ENCODE measurements at regions not wholly inside any gene's neighbourhood (a gene's known extent, or its start where the extent isn't known, plus 50 kb on each side); places are given as distances from the start of the nearest gene placed in this dataset.

DNA sequence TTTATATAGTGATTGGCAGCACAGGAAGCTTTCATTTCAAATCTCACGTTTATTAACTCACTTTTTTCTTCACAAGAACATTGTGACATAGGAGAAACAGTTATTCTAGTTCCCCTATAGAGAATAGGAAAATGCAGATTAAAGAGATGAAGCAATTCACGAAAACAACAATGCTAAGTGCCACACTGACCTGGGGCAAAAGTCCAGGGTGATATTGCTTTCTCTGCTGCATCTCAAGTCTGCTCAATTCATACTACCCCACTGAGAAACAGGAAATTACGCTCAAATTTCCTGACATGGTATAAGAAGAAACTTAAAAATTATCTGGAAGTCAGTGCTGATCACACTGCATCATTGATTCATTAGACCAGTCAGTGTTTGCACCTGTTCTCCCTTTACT is 66.7 kb upstream of the SEMA6D start:
- no peaks in the 10 kb centered on the region for H3K4me1 ChIP-seq (ENCODE audit: control insufficient read depth in 1 of 2, insufficient read depth in 1 of 2, low read depth in 1 of 2, low read length in 1 of 2)

DNA sequence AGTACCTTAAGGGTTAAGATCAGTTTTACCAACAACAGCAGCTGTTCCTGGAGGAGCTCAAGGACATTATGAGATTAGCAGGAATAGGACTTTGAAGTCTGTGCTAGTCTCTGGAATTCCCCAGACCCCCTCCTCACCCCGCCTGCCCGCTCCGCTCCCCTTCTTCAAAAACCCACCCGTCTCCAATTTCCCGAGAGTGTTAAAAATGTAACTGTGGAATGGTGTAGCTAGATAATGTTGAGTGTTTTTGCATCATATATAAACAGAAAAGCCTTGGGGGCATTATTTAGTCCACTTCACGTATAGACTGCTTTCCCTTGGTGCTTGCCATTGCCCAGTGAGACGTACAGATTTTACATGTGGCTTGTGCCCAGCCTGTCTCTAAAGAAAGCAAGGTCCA is 65.0 kb upstream of the SEMA6D start:
- H3K4me1 ChIP-seq (ENCODE audit: control insufficient read depth in 1 of 2, insufficient read depth in 1 of 2, low read depth in 1 of 2, low read length in 1 of 2): no peaks in the 10 kb centered on the region
- peaks cover 10% of the 10 kb centered on the region for H3K27me3 ChIP-seq
- H3K36me3 ChIP-seq: no peaks in the 10 kb centered on the region
- H3K27ac ChIP-seq: no peak overlapping the region
- no peak overlapping the region for H3K4me3 ChIP-seq (ENCODE audit: low read depth in 1 of 2, low read length in 1 of 2)
- TF ChIP-seq, protein P1, sequence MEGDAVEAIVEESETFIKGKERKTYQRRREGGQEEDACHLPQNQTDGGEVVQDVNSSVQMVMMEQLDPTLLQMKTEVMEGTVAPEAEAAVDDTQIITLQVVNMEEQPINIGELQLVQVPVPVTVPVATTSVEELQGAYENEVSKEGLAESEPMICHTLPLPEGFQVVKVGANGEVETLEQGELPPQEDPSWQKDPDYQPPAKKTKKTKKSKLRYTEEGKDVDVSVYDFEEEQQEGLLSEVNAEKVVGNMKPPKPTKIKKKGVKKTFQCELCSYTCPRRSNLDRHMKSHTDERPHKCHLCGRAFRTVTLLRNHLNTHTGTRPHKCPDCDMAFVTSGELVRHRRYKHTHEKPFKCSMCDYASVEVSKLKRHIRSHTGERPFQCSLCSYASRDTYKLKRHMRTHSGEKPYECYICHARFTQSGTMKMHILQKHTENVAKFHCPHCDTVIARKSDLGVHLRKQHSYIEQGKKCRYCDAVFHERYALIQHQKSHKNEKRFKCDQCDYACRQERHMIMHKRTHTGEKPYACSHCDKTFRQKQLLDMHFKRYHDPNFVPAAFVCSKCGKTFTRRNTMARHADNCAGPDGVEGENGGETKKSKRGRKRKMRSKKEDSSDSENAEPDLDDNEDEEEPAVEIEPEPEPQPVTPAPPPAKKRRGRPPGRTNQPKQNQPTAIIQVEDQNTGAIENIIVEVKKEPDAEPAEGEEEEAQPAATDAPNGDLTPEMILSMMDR (IDR thresholded peaks at IDR 0.05): no peak
- H3K9me3 ChIP-seq: no peaks in the 10 kb centered on the region

More for the DNA sequence above, 66.7 kb upstream of the SEMA6D start:
- no peak overlapping the region for H3K4me3 ChIP-seq (ENCODE audit: low read depth in 1 of 2, low read length in 1 of 2)
- TF ChIP-seq, protein P1 (IDR thresholded peaks at IDR 0.05): no peak
- no peaks in the 10 kb centered on the region for H3K9me3 ChIP-seq
- peaks cover 2% of the 10 kb centered on the region for H3K27me3 ChIP-seq
- no peaks in the 10 kb centered on the region for H3K36me3 ChIP-seq
- H3K27ac ChIP-seq: no peak overlapping the region

DNA sequence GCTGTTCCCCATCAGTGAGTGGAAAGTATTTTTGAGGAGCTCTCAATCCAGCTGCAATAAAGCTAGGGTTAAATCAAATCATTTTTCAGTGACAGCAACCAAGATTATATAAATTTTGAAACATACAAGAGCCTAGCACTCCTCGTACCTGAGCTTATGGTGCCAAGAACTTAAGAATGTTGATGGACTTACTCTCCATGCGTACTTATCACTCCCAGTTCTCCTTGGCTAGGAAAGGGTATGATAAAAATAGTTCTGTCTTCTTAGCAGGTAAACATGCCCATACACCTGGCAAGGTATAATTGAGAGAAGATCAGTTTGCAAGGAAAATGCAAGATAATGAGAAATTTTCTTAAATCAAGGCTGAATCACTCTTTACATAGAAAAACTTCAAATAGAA is 64.5 kb upstream of the SEMA6D start:
- H3K27me3 ChIP-seq: peaks cover 10% of the 10 kb centered on the region
- no peaks in the 10 kb centered on the region for H3K9me3 ChIP-seq
- H3K36me3 ChIP-seq: no peaks in the 10 kb centered on the region
- H3K27ac ChIP-seq: no peak overlapping the region
- H3K4me1 ChIP-seq (ENCODE audit: control insufficient read depth in 1 of 2, insufficient read depth in 1 of 2, low read depth in 1 of 2, low read length in 1 of 2): no peaks in the 10 kb centered on the region
- no peak overlapping the region for H3K4me3 ChIP-seq (ENCODE audit: low read depth in 1 of 2, low read length in 1 of 2)
- TF ChIP-seq, protein P1 (IDR thresholded peaks at IDR 0.05): no peak

DNA sequence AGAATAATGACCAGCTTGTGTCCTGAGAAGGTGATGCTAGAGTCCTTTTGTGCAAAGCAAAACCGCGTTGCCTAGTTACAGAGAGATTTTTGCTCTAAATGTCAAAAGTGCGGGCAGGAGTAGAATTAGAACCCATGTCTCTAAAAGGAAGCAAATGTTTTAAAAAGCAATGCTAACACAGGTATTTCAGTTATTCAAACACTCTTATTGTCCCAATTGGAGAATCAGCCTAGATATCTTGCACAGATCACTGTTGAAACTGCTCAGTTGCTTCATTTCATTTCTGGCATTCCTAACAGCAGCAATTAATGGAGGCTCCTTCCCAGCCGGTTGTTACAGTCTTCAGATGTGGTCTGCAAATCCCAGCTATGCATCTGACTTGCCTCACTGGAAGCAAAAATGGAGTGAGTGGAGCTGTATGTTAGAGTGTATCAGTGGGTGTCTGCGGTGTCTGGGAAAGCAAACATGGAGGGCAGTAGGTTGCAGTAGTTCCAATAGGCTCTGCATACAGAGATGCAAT is 55.6 kb upstream of the SEMA6D start:
- Histone ChIP-seq H3K9me3 (no peaks in the 10 kb centered on the region), H3K4me3 (ENCODE audit: low read depth in 1 of 2, low read length in 1 of 2) (no peak overlapping the region), H3K36me3 (no peaks in the 10 kb centered on the region), H3K4me1 (ENCODE audit: control insufficient read depth in 1 of 2, insufficient read depth in 1 of 2, low read depth in 1 of 2, low read length in 1 of 2) (no peaks in the 10 kb centered on the region), H3K27ac (no peak overlapping the region), H3K27me3 (no peaks in the 10 kb centered on the region)
- TF ChIP-seq, protein P1 (IDR thresholded peaks at IDR 0.05): no peak

DNA sequence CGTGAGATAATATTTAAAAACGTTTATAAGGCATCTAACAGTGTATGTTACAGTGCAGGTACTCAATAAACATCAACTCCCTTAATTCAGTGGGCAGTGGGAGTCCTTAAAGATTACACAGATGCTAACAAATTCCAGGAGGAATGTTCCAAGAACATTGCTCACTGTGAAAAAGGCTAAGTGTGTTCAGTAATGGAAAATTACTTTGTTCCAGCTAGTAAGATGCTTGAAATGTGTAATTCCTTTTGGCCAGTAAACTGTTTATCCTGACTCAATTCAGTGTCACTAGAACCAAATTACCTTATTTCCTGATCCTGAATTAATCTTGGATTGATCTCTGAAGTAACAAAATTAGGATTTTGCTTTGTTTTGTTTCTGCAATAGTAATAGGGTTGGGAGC is 54.2 kb upstream of the SEMA6D start:
- Histone ChIP-seq H3K27me3 (no peaks in the 10 kb centered on the region), H3K4me1 (ENCODE audit: control insufficient read depth in 1 of 2, insufficient read depth in 1 of 2, low read depth in 1 of 2, low read length in 1 of 2) (no peaks in the 10 kb centered on the region), H3K36me3 (no peaks in the 10 kb centered on the region), H3K9me3 (no peaks in the 10 kb centered on the region), H3K4me3 (ENCODE audit: low read depth in 1 of 2, low read length in 1 of 2) (no peak overlapping the region), H3K27ac (no peak overlapping the region)
- TF ChIP-seq, protein P1 (IDR thresholded peaks at IDR 0.05): no peak

Measured in neutrophil (primary cell).